ENCODE measurements at regions not wholly inside any gene's neighbourhood (a gene's known extent, or its start where the extent isn't known, plus 50 kb on each side); places are given as distances from the start of the nearest gene placed in this dataset.

DNA sequence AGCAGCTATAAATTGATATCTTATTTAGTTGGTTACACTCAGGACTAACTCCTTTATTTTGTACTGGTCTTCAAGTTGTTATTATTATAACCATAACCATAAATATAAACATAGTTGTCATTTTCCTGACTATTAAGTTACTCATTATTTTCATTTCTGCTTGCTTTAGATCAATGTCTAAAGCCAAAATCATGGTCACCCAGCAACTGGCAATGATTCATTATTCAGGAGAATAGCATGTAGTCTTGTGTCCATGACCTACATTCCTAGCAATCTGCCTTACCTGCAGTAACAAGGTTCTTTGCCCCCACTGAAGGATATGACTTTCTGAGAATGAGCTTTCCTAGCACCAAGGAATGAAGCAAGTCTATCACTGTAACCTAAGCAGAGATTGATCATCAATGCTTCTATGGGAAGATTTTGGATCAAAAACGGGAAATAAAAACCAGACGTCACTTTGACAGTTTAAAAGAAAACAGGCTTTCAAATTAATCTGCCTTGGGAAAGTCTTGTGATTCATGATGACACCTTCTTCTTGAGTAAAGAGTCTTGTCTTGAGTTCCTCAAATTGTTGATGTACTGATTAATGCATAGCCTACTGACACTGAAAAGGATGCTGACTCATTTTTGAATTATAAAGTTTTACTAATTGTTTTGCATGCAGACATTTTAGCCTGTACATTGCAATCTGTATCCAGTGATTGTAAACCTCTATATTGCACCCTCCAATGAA, 203.3 kb upstream of the IVNS1ABP start:
- Histone ChIP-seq H3K4me2 (ENCODE audit: low read depth, low read length) (no peak overlapping the region), H3K9me3 (ENCODE audit: low read length) (peaks cover 39% of the 10 kb centered on the region), H2AFZ (ENCODE audit: low read length) (no peak overlapping the region), H3K36me3 (replicated peaks in 1 of 2; ENCODE audit: control insufficient read depth in 1 of 2, insufficient read depth in 2 of 2, low read length in 2 of 2) (no peaks in the 10 kb centered on the region), H3K27me3 (ENCODE audit: control insufficient read depth in 1 of 2, insufficient read depth in 2 of 2, low read length in 2 of 2) (no peaks in the 10 kb centered on the region), H3K4me1 (ENCODE audit: insufficient read depth, low read length) (no peaks in the 10 kb centered on the region), H3K27ac (ENCODE audit: extremely low read length, insufficient read depth, low read length) (no peak overlapping the region), H3K9ac (ENCODE audit: insufficient read depth, low read depth, low read length) (no peak overlapping the region), H3K79me2 (ENCODE audit: insufficient read depth, low read length) (no peaks in the 10 kb centered on the region), H3K4me3 (replicated peaks in 1 of 3; ENCODE audit: insufficient read depth in 1 of 3, low read depth in 2 of 3, low read length in 3 of 3) (no peak overlapping the region), H4K20me1 (ENCODE audit: insufficient read depth, low read length) (no peaks in the 10 kb centered on the region)
- WGBS (ENCODE audit: low lambda C conversion rate) = 0% methylated on average over 2 of the region's 2 CpGs
- in situ Hi-C loops (cut with HindIII; ENCODE audit: extremely low pct_ligation_motif_present, low pct_unique_long_range_greater_than_20kb) (no loop called here), intact Hi-C loops (cut with micrococcal nuclease; ENCODE audit: unreplicated experiment) (no loop called here)
- no peak for FAIRE-seq
- POLR2A ChIA-PET = no interaction called here
- DNase-seq (ENCODE audit: low spot score) = no peak
- ATAC-seq = no peak
- TF ChIP-seq MEIS2 (CRISPR knock-in tag; IDR thresholded peaks at IDR 0.05) (no peak), ADNP (CRISPR knock-in tag; IDR thresholded peaks at IDR 0.05) (no peak), ARID2 (CRISPR knock-in tag; IDR thresholded peaks at IDR 0.05; ENCODE audit: borderline replicate concordance) (no peak)
- TF ChIP-seq, protein P1, sequence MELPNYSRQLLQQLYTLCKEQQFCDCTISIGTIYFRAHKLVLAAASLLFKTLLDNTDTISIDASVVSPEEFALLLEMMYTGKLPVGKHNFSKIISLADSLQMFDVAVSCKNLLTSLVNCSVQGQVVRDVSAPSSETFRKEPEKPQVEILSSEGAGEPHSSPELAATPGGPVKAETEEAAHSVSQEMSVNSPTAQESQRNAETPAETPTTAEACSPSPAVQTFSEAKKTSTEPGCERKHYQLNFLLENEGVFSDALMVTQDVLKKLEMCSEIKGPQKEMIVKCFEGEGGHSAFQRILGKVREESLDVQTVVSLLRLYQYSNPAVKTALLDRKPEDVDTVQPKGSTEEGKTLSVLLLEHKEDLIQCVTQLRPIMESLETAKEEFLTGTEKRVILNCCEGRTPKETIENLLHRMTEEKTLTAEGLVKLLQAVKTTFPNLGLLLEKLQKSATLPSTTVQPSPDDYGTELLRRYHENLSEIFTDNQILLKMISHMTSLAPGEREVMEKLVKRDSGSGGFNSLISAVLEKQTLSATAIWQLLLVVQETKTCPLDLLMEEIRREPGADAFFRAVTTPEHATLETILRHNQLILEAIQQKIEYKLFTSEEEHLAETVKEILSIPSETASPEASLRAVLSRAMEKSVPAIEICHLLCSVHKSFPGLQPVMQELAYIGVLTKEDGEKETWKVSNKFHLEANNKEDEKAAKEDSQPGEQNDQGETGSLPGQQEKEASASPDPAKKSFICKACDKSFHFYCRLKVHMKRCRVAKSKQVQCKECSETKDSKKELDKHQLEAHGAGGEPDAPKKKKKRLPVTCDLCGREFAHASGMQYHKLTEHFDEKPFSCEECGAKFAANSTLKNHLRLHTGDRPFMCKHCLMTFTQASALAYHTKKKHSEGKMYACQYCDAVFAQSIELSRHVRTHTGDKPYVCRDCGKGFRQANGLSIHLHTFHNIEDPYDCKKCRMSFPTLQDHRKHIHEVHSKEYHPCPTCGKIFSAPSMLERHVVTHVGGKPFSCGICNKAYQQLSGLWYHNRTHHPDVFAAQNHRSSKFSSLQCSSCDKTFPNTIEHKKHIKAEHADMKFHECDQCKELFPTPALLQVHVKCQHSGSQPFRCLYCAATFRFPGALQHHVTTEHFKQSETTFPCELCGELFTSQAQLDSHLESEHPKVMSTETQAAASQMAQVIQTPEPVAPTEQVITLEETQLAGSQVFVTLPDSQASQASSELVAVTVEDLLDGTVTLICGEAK (IDR thresholded peaks at IDR 0.05) = no peak
- TF ChIP-seq, protein P1 (CRISPR knock-in tag; IDR thresholded peaks at IDR 0.05) = no peak
- CTCF ChIA-PET (ENCODE audit: low intra/inter-chr PET ratio, low total read pairs) = no interaction called here
- no TSS peak for BruUV-seq (replicated peaks)
